ENCODE measurements at regions not wholly inside any gene's neighbourhood (a gene's known extent, or its start where the extent isn't known, plus 50 kb on each side); places are given as distances from the start of the nearest gene placed in this dataset.

- TF ChIP-seq, protein P1, sequence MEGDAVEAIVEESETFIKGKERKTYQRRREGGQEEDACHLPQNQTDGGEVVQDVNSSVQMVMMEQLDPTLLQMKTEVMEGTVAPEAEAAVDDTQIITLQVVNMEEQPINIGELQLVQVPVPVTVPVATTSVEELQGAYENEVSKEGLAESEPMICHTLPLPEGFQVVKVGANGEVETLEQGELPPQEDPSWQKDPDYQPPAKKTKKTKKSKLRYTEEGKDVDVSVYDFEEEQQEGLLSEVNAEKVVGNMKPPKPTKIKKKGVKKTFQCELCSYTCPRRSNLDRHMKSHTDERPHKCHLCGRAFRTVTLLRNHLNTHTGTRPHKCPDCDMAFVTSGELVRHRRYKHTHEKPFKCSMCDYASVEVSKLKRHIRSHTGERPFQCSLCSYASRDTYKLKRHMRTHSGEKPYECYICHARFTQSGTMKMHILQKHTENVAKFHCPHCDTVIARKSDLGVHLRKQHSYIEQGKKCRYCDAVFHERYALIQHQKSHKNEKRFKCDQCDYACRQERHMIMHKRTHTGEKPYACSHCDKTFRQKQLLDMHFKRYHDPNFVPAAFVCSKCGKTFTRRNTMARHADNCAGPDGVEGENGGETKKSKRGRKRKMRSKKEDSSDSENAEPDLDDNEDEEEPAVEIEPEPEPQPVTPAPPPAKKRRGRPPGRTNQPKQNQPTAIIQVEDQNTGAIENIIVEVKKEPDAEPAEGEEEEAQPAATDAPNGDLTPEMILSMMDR (IDR thresholded peaks at IDR 0.05): no peak
- TF ChIP-seq POLR2A (IDR thresholded peaks at IDR 0.05): no peak
- no peak for TF ChIP-seq POLR2AphosphoS5 (IDR thresholded peaks at IDR 0.05)
These were observed 263.1 kb upstream of the CHRM3 start for GRCh38 chr1:239123260-239123659.
